Activated B cell treated with CpG ODN at 0.5 μM for 24 hours (primary cell): ENCODE measurements at regions not wholly inside any gene's neighbourhood (a gene's known extent, or its start where the extent isn't known, plus 50 kb on each side); places are given as distances from the start of the nearest gene placed in this dataset.

Experiments used
- ATAC-seq: fragments of 200-7000 bp; cut with Tn5 transposase; one replicate; pipeline ENCODE4 v1.10.0; 2021; ENCODE audit warnings: low read depth, mild to moderate bottlenecking, moderate library complexity
- CTCF ChIA-PET: fragments of 350-600 bp; sonication (Branson Sonifier 250); formaldehyde crosslinking; loops from one replicate; lab custom pipeline; 2021; ENCODE audit warnings: antibody characterized with exemption; lab: Charles Lee
- POLR2A ChIA-PET: fragments of 350-600 bp; sonication (Branson Sonifier 250); formaldehyde crosslinking; loops from one replicate; lab custom pipeline; 2021; ENCODE audit warnings: antibody characterized with exemption; lab: Charles Lee
- DNase-seq: peaks from one replicate; pipeline ENCODE4 v3.0.0; 2022
- H3K27ac Mint-ChIP-seq: one replicate; pipeline ENCODE4 v1.8.0; 2020; ENCODE audit warnings: mixed read lengths
- H3K27me3 Mint-ChIP-seq: one replicate; pipeline ENCODE4 v1.8.0; 2021; ENCODE audit warnings: mixed read lengths
- H3K36me3 Mint-ChIP-seq: one replicate; pipeline ENCODE4 v1.8.0; 2021; ENCODE audit warnings: low read depth, mixed read lengths
- H3K4me1 Mint-ChIP-seq: one replicate; pipeline ENCODE4 v1.8.0; 2021; ENCODE audit warnings: mixed read lengths
- H3K4me3 Mint-ChIP-seq: one replicate; pipeline ENCODE4 v1.8.0; 2020; ENCODE audit warnings: mild to moderate bottlenecking, mixed read lengths
- H3K9me3 Mint-ChIP-seq: one replicate; pipeline ENCODE4 v1.8.0; 2020; ENCODE audit warnings: mixed read lengths
- intact Hi-C: fragments of 100-400 bp; cut with micrococcal nuclease; formaldehyde crosslinking; loops from one replicate; pipeline ENCODE4 v1.15.1; 2024
- TF ChIP-seq, protein P1 (sequence below): fragments of 200-600 bp; IDR thresholded peaks from one replicate; pipeline ENCODE4 v1.8.0; 2022; ENCODE audit warnings: antibody characterized with exemption, mild to moderate bottlenecking

- Mint-ChIP-seq H3K36me3 (no peaks in the 10 kb centered on the region), H3K27ac (no peak overlapping the region), H3K27me3 (no peaks in the 10 kb centered on the region), H3K4me1 (no peaks in the 10 kb centered on the region), H3K4me3 (no peak overlapping the region), H3K9me3 (no peaks in the 10 kb centered on the region)
- ATAC-seq = no peak
- no peak for DNase-seq
- intact Hi-C loops = no loop called here
- TF ChIP-seq, protein P1, sequence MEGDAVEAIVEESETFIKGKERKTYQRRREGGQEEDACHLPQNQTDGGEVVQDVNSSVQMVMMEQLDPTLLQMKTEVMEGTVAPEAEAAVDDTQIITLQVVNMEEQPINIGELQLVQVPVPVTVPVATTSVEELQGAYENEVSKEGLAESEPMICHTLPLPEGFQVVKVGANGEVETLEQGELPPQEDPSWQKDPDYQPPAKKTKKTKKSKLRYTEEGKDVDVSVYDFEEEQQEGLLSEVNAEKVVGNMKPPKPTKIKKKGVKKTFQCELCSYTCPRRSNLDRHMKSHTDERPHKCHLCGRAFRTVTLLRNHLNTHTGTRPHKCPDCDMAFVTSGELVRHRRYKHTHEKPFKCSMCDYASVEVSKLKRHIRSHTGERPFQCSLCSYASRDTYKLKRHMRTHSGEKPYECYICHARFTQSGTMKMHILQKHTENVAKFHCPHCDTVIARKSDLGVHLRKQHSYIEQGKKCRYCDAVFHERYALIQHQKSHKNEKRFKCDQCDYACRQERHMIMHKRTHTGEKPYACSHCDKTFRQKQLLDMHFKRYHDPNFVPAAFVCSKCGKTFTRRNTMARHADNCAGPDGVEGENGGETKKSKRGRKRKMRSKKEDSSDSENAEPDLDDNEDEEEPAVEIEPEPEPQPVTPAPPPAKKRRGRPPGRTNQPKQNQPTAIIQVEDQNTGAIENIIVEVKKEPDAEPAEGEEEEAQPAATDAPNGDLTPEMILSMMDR = no peak
- POLR2A ChIA-PET = no interaction called here
- CTCF ChIA-PET = no interaction called here
These were observed 185.0 kb upstream of the SPTLC3 start for GRCh38 chr20:12823734-12824133.

DNA sequence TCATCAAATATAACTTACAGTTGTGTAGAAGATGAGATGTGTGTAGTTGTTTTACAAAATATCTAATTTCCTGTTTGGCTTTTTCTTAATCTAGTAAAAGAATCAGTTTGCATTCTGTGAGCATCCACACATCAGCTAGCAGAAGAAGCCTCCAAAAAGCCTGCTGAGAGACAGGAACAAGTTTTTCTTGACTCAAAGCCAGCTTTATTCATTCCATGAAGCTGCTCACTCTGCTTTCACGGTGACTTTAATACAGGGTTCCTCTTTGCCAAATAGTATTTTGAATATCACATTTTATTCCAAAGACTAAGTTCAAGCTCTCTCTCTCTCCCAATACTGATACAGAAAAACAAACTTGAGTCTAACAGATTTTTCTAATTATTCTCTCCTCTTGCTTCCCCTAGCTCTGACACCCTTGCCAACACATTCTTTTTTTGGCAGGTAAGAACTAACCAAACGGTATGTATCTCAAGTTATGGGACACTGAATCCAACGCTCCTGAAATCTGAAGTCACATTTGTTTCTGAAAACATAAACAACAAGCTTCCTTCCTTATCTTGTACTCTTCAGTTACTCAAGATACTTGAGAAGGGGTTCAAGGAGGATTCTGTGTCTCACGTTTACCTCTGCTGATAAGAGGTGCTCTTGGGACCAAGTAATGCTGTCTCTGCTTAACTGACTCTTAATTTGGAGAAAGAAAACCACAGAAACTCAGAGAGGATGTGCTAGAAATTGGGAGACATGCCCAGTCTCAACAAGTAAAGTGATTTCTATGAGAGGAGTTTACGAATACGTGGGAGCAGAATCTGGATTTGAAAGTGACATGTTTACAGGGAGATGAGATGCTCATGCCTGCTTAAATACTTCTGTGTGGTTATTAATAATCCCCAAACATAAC, 184.2 kb upstream of the SPTLC3 start:
- intact Hi-C loops = no loop called here
- ChIA-PET POLR2A (no interaction called here), CTCF (no interaction called here)
- Mint-ChIP-seq H3K4me1 (no peaks in the 10 kb centered on the region), H3K27me3 (no peaks in the 10 kb centered on the region), H3K4me3 (no peak overlapping the region), H3K36me3 (no peaks in the 10 kb centered on the region), H3K9me3 (no peaks in the 10 kb centered on the region), H3K27ac (no peak overlapping the region)
- TF ChIP-seq, protein P1 = no peak
- DNase-seq = no peak
- ATAC-seq = no peak

DNA sequence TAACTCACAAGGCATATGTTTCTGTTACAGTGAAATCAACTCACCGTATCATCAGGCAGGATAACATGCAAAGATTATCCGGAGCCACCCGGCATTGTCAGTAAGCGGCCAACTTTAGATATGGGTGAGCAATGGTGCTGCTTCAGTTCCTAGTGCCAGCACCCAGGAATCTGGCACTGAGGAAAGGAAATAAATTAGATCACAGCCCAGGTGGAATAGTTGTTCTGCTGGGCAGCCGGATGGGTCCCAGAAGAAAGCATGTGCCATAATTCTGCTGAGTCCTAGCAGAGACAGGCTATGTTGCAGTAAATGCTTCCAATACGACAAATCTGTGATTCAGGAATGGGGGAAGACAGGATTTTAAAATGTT, 183.6 kb upstream of the SPTLC3 start:
- ChIA-PET CTCF (no interaction called here), POLR2A (no interaction called here)
- H3K36me3 Mint-ChIP-seq = no peaks in the 10 kb centered on the region
- TF ChIP-seq, protein P1 = no peak
- no peaks in the 10 kb centered on the region for H3K4me1 Mint-ChIP-seq
- intact Hi-C loops = no loop called here
- ATAC-seq (no peak), DNase-seq (no peak)
- no peak overlapping the region for H3K4me3 Mint-ChIP-seq
- H3K27ac Mint-ChIP-seq = no peak overlapping the region
- no peaks in the 10 kb centered on the region for H3K27me3 Mint-ChIP-seq
- no peaks in the 10 kb centered on the region for H3K9me3 Mint-ChIP-seq

DNA sequence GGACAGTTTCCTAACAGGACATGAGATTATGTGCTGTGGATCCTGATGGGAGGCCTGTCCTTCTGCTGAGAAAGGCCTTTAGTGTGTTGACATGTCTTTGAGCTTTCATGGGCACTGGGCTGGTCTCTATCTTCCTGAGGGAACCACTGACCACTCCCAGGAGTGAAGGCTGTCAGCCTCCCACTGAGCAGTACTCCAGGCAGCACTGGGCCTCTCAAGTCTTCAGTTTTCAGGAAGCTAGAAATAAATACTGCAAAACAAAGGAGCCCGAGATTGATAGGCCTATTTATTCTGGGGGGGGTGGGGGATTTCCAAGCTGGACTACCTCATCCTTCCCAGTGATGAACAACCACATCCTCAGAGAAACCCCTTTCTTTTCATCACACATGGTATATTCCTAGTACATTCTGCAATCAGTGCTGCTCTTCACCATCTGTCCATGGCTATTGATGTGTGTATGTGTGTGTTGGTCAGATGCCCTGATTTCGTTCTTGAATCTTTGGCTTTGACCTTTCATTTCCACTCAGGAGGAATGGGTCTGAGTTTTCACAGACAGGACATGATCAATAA, 180.9 kb upstream of the SPTLC3 start:
- ChIA-PET CTCF (no interaction called here), POLR2A (no interaction called here)
- Mint-ChIP-seq H3K36me3 (no peaks in the 10 kb centered on the region), H3K4me3 (no peak overlapping the region), H3K4me1 (no peaks in the 10 kb centered on the region), H3K27me3 (no peaks in the 10 kb centered on the region), H3K27ac (no peak overlapping the region), H3K9me3 (no peaks in the 10 kb centered on the region)
- DNase-seq (no peak), ATAC-seq (no peak)
- TF ChIP-seq, protein P1 = no peak
- intact Hi-C loops = no loop called here

DNA sequence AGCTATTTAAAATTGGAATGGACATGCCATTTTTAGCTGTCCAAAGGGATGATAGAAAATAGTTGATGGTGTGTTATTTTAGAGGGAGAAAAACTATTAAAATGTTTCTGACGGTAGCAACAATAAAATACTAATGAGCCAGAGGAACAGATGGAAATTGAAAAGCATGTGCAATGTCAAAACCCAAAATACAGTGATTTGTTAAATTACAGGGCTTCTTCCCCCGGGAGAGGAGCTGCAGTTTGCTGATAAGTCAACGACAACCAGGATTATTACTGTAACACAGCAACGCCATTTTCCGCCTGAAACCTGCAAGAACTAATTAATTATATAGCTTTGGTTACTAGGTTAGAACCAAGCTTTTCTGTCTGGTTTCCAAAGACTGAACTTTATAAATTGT, 179.6 kb upstream of the SPTLC3 start:
- Mint-ChIP-seq H3K4me1 (no peaks in the 10 kb centered on the region), H3K4me3 (no peak overlapping the region), H3K36me3 (no peaks in the 10 kb centered on the region), H3K9me3 (no peaks in the 10 kb centered on the region), H3K27me3 (no peaks in the 10 kb centered on the region), H3K27ac (no peak overlapping the region)
- DNase-seq (no peak), ATAC-seq (no peak)
- TF ChIP-seq, protein P1 = no peak
- ChIA-PET POLR2A (no interaction called here), CTCF (no interaction called here)
- intact Hi-C loops = no loop called here
